Endothelial cell of umbilical vein (primary cell): ENCODE measurements at regions not wholly inside any gene's neighbourhood (a gene's known extent, or its start where the extent isn't known, plus 50 kb on each side); places are given as distances from the start of the nearest gene placed in this dataset.

Source experiments
- BruUV-seq: library from RNA; stranded (reverse); fragments of 400-500 nt; replicated peaks from 2 replicates; lab custom pipeline; 2021; lab: Mats Ljungman, UMichigan
- CTCF ChIA-PET: fragments of 300-600, 350-600 bp; sonication (Branson Sonifier 250); formaldehyde crosslinking; loops from one replicate; lab custom pipeline; 2021; ENCODE audit warnings: antibody characterized with exemption, inconsistent platforms; lab: Charles Lee
- POLR2A ChIA-PET: fragments of 300-600, 350-600 bp; sonication (Branson Sonifier 250); formaldehyde crosslinking; loops from one replicate; lab custom pipeline; 2021; ENCODE audit warnings: antibody characterized with exemption, inconsistent platforms; lab: Charles Lee
- DNase-seq: peaks from one replicate; pipeline ENCODE4 v3.0.0-alpha.2; 2011; ENCODE audit warnings: low read depth, low spot score
- FAIRE-seq: peaks from 2 replicates; lab custom pipeline; 2011; peaks lifted over from hg19 to GRCh38; lab: Jason Lieb, UNC
- H2AFZ ChIP-seq: 2 replicates; pipeline ENCODE4 v1.6.0; 2012; ENCODE audit warnings: low read depth, low read length, control low read depth, inconsistent platforms
- H3K27ac ChIP-seq: 2 replicates; pipeline ENCODE4 v1.5.1; 2011; ENCODE audit warnings: low read depth, mild to moderate bottlenecking, control low read depth, low read length, moderate library complexity; ENCODE audit not compliant: insufficient read depth
- H3K27me3 ChIP-seq, 2 experiments: 2 replicates each; pipeline versions ENCODE4 v1.6.0 to v1.6.1; 2011; ENCODE audit warnings: low read length in 2 of 2, mixed read lengths in 1 of 2; ENCODE audit not compliant: control insufficient read depth in 2 of 2, insufficient read depth in 2 of 2
- H3K36me3 ChIP-seq, 2 experiments: 2 replicates in 1 of 2; 3 replicates in 1 of 2; pipeline ENCODE4 v1.5.1; 2011; ENCODE audit warnings: low read length in 2 of 2, mild to moderate bottlenecking in 1 of 2, moderate library complexity in 1 of 2; ENCODE audit not compliant: control insufficient read depth in 2 of 2, insufficient read depth in 2 of 2; ENCODE audit errors: extremely low read depth in 1 of 2
- H3K4me1 ChIP-seq: 3 replicates; pipeline ENCODE4 v1.5.1; 2011; ENCODE audit warnings: mild to moderate bottlenecking, low read length; ENCODE audit not compliant: control insufficient read depth, insufficient read depth; ENCODE audit errors: extremely low read depth
- H3K4me2 ChIP-seq: 2 replicates; pipeline ENCODE4 v1.6.1; 2011; ENCODE audit warnings: low read length, control low read depth, mixed read lengths; ENCODE audit not compliant: insufficient read depth
- H3K4me3 ChIP-seq, 3 experiments: fragments of 200-600 bp in 1 of 3; sonication (generic), shearing (Covaris generic) in 1 of 3; replicated peaks in 1 of 3; 2 replicates each; pipeline ENCODE4 v1.5.1; 2011 to 2016; ENCODE audit warnings: control low read depth in 3 of 3, low read length in 3 of 3, mild to moderate bottlenecking in 2 of 3, inconsistent platforms in 1 of 3, low read depth in 1 of 3, moderate library complexity in 1 of 3; ENCODE audit not compliant: insufficient read depth in 1 of 3
- H3K79me2 ChIP-seq: 2 replicates; pipeline ENCODE4 v1.6.0; 2012; ENCODE audit warnings: low read length, inconsistent platforms; ENCODE audit not compliant: control insufficient read depth, insufficient read depth
- H3K9ac ChIP-seq: replicated peaks from 2 replicates; pipeline ENCODE3; 2011; ENCODE audit warnings: low read length, control low read depth; ENCODE audit not compliant: insufficient read depth; ENCODE audit errors: extremely low read depth
- H3K9me1 ChIP-seq: replicated peaks from 3 replicates; pipeline ENCODE4 v1.6.0; 2011; ENCODE audit warnings: mild to moderate bottlenecking, low read length; ENCODE audit not compliant: control insufficient read depth, insufficient read depth; ENCODE audit errors: extremely low read depth
- H3K9me3 ChIP-seq: replicated peaks from 2 replicates; pipeline ENCODE4 v1.5.1; 2012; ENCODE audit warnings: low read length, inconsistent platforms; ENCODE audit not compliant: control insufficient read depth, insufficient read depth
- H4K20me1 ChIP-seq: replicated peaks from 2 replicates; pipeline ENCODE3; 2011; ENCODE audit warnings: mild to moderate bottlenecking, low read length; ENCODE audit not compliant: control insufficient read depth, insufficient read depth; ENCODE audit errors: extremely low read depth
- CTCF ChIP-seq, 2 donors: IDR thresholded peaks; 1 replicate in 1 of 2; 2 replicates in 1 of 2; pipeline ENCODE4 v1.5.1; 2011; ENCODE audit warnings: low read length in 2 of 2, mild to moderate bottlenecking in 2 of 2, moderate library complexity in 2 of 2, control low read depth in 1 of 2, inconsistent platforms in 1 of 2, low read depth in 1 of 2; ENCODE audit not compliant: insufficient read depth in 1 of 2; ENCODE audit errors: extremely low read depth in 1 of 2
- EZH2 ChIP-seq: IDR thresholded peaks from 2 replicates; pipeline ENCODE4 v1.6.1; 2012; ENCODE audit warnings: borderline replicate concordance, low read depth, mild to moderate bottlenecking, moderate library complexity, low read length, inconsistent platforms; ENCODE audit not compliant: severe bottlenecking
- FOS ChIP-seq: IDR thresholded peaks from 2 replicates; pipeline ENCODE4 v1.6.1; 2011; ENCODE audit warnings: mild to moderate bottlenecking, low read length, moderate library complexity, borderline replicate concordance; ENCODE audit not compliant: insufficient read depth
- GATA2 ChIP-seq: IDR thresholded peaks from 2 replicates; pipeline ENCODE4 v1.7.0; 2011; ENCODE audit warnings: low read depth, mild to moderate bottlenecking, moderate library complexity, mixed read lengths, low read length; ENCODE audit not compliant: insufficient read length, insufficient read depth
- JUN ChIP-seq: IDR thresholded peaks from 2 replicates; pipeline ENCODE4 v1.6.1; 2011; ENCODE audit warnings: borderline replicate concordance, low read depth; ENCODE audit not compliant: insufficient read length, insufficient read depth
- MYC ChIP-seq: IDR thresholded peaks from one replicate; pipeline ENCODE4 v1.6.1; 2011; ENCODE audit warnings: mild to moderate bottlenecking, low read depth, low read length
- POLR2A ChIP-seq: IDR thresholded peaks from 2 replicates; pipeline ENCODE4 v1.6.1; 2012; ENCODE audit warnings: low read depth, mild to moderate bottlenecking, control low read depth, low read length
- POLR2AphosphoS5 ChIP-seq: IDR thresholded peaks from 2 replicates; pipeline ENCODE4 v1.6.1; 2012; ENCODE audit warnings: low read depth, mild to moderate bottlenecking, control low read depth, low read length, moderate library complexity; ENCODE audit not compliant: insufficient read depth
- dilution Hi-C: fragments of 300-500 bp; cut with MboI; formaldehyde crosslinking; loops from one replicate; pipeline ENCODE4 v1.15.0; 2019; ENCODE audit warnings: low sequenced_read_pairs; ENCODE audit not compliant: extremely low pct_ligation_motif_present
- intact Hi-C: fragments of 100-400 bp; cut with micrococcal nuclease; formaldehyde crosslinking; loops from one replicate; pipeline ENCODE4 v1.10.0; 2022
- TF ChIP-seq, protein P1 (sequence below): IDR thresholded peaks from 2 replicates; pipeline ENCODE4 v1.6.1; 2011; ENCODE audit not compliant: insufficient read depth, insufficient read length

DNA sequence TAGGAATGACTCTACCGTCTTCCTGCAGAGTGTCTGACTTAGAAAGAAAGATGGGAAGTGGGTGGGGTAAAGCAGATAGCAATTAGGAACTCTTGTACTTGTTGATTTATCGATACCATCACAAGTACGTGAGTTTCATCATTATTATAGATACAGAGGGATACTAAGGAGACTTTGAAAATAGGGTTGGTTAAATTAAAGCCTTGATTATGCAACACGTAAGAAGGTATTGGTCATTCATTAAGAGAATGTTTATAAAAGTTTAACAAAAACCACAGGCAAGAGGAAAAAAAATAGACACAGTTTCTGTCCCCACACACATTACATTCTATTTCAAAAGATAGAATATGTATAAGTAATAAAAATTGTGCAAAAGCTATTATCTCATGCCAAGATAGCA is 65.9 kb upstream of the UGT2B7 start:
- Histone ChIP-seq H3K27ac (no peak overlapping the region), H3K4me1 (no peaks in the 10 kb centered on the region), H3K4me2 (no peak overlapping the region), H3K9ac (no peak overlapping the region), H3K9me1 (no peaks in the 10 kb centered on the region), H4K20me1 (no peaks in the 10 kb centered on the region), H3K36me3 (no peaks in the 10 kb centered on the region), H3K4me3 (no peak overlapping the region), H3K79me2 (no peaks in the 10 kb centered on the region), H3K9me3 (no peaks in the 10 kb centered on the region), H3K27me3 (no peaks in the 10 kb centered on the region), H2AFZ (no peak overlapping the region)
- ChIA-PET POLR2A (no interaction called here), CTCF (no interaction called here)
- DNase-seq (no peak), FAIRE-seq (no peak)
- intact Hi-C loops: no loop called here
- BruUV-seq: no TSS peak
- dilution Hi-C loops: no loop called here
- TF ChIP-seq FOS (no peak), POLR2A (no peak), MYC (no peak), CTCF (IDR thresholded peaks at IDR 0.05; ENCODE audit: extremely low read depth in 1 of 2, insufficient read depth in 1 of 2, low read depth in 1 of 2, low read length in 2 of 2) (no peak), JUN (no peak), EZH2 (no peak), POLR2AphosphoS5 (no peak), GATA2 (no peak)
- TF ChIP-seq, protein P1, sequence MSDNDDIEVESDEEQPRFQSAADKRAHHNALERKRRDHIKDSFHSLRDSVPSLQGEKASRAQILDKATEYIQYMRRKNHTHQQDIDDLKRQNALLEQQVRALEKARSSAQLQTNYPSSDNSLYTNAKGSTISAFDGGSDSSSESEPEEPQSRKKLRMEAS: no peak
